HG03342 (cell line): ENCODE measurements at regions not wholly inside any gene's neighbourhood (a gene's known extent, or its start where the extent isn't known, plus 50 kb on each side); places are given as distances from the start of the nearest gene placed in this dataset.

Experiments
- ATAC-seq: cut with Tn5 transposase; IDR thresholded peaks from one replicate; pipeline ENCODE4 v1.9.1; 2021; ENCODE audit warnings: mild to moderate bottlenecking, moderate library complexity; ENCODE audit not compliant: unreplicated experiment

DNA sequence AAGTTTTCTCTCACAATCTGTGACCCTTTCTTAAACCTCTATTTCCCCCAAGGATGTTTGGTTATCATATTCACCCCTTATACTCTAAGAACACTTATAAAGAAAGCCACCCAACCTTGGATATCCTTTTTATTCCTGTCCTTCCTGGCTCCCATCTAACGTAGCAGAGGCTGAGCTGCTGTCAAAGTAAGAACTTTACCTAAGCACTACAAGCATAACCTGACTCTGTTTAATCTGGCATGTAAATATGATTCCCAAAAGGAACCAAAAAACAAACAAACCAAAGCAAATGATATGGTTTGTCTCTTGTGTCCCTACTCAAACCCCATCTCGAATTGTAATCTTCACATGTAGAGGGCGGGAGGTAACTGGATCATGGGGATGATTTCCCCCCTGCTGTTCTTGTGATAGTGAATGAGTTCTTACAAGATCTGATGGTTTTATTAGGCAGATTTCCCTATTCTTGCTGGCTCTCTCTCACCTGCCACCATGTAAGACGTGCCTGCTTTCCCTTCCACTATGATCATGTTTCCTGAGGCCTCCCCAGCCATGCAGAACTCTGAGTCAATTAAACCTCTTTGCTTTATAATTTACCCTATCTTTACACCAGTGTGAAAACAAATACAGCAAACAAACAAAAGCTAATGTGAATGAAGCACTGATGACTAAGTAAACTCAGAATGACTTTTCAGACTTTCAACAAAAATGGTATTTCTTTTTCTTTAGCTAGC is 72.7 kb upstream of the SPOPL start:
- ATAC-seq, result no peak

DNA sequence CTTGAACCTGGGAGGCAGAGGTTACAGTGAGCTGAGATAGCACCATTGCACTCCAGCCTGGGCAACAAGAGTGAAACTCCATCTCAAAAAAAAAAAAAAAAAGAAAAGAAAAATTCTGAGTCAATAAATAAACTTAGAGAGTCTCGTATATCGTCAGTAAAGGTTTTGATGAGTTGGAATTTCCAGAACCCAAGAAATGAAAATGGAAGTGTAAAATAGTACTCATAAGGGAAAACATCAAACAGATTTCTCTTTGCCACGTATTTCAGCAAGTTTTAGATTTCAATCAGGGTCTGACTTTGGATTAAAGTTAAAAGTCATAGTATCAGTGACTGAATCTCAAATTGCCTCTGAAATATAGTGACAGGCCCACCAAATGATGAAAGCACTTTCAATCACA is 71.4 kb upstream of the SPOPL start:
- no peak for ATAC-seq

DNA sequence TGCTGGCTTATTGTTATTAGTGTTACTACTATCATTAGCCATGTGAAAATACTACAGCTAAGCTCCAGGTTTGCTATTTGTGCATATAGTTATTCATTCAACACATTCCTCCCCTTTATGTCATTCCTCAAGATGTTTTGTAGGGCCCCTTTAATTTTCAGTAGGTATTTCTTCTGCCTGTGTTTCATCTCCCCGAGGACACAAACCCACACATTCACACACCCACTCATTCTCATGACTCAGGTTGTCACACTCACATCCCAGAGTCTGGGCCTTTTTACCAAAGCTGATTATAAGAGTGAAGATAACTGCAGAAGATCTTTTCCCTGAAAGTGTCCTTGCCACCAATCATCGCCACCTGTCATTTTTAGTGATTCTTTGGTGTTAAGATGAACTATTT is 68.6 kb upstream of the SPOPL start:
- ATAC-seq, result no peak

DNA sequence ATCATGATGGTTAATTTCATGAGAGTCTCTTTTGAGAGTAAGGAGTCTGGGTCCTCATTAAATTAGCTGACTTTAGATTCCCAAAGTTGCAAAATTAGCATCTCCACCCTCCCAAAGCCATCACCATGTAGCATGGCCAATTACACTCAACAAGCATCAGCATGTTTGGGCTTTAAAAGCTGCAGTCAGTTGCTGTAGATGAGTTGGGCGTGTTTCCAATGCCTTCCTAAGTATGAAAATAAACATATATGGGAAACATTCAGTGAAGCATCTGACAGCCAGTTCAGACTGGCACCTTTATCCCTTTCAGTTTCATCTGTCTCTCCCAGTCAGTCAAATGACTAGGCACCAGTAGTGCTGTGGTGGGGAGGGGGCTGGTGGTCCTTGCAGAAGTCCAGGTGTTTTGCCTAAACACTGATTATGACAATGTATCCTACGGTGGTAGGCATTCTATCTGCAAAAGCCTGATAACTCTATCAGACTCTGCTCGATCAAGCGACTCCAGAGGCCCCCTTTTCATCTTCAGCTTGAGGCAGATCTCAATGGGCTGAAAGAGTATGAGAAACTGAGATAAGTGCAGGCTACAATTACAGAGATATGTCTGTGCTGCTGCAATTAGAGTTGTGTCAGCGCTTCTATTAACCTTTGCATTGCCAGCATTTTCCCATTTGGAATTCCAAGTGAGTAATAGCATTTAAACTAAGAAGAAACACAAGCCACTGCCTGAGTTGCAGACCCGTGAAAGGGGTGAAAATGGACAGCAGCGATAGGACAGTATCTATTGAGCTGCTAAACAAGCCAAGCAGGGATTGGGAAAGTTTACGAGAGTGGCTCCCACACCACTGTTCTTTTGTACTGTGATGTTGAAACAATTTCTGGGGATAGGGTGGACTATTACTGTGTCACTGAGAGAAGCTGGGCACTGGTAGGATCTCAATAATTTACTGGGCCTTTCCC is 67.3 kb upstream of the SPOPL start:
- no peak for ATAC-seq

DNA sequence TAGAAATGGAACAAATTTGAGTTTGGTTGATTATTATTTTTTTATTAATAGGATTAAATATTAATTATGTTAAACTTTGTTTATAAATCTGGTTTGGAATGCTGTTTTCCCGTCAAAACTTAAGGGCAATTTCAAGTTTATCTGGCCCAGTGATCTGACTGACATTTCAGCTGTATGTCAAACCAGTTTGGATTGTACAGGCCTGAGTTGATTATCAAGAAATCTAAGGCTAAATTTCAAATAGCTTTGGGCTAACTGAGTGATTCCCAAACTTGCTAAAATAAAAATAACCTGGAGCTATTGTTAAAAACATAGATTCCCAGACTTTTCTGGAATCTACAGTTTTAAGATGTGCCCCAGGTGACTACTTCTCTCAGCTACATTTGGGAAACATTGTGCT is 65.9 kb upstream of the SPOPL start:
- ATAC-seq, result no peak

DNA sequence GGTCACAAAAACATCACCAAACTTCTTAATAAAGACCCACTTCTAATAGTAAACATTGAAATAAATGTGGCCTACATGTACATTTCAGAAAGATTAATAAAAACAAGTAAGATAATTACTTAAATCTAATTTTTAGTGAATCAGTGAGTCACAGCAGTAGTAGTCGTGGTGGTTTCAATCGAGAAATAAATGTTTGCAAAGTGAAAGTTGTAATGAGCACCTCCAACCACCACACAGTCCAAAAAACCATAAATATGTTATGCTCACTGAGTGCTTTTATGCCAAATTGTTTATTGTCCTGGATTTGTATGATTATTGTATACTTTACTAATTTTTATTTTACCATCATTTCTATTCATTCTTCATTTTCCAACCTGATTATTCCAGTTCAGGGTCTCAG is 61.8 kb upstream of the SPOPL start:
- ATAC-seq, result no peak

DNA sequence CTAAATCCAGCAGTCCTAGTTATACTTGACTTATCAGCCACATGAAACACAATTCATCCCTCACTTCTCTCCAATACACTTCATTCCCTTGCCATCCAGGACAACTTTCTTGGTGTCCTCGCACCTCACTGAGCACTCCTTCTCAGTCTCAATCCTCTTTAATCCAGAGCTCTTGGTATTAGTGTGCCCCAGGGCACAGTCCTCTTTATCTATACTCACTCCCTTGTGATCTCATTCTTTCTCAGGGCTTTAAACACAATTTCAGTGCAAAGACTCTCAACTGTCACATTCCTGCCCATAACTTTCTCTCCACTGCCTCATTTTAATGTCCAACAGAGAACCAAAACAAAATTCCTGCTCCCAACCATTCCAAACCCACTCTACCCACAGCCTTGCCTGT is 60.8 kb upstream of the SPOPL start:
- ATAC-seq, result no peak

DNA sequence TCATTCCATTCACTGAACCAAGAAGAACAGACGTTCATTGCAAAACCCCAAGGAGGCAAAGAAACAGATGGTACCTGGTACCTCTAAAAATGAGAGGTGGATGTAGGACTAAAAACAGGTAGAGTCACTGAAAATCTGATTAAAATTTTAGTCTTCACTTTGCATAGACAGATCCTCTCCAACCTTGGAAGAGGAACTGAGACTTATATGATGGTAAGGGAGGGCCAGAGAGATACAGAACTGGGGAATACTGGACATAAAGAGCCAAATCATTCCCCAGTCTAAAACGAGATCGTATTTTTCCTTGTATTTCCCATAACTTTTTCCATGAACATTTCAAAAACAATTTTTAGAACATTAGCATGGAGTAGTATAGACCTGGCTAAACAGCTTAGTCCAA is 59.7 kb upstream of the SPOPL start:
- no peak for ATAC-seq

DNA sequence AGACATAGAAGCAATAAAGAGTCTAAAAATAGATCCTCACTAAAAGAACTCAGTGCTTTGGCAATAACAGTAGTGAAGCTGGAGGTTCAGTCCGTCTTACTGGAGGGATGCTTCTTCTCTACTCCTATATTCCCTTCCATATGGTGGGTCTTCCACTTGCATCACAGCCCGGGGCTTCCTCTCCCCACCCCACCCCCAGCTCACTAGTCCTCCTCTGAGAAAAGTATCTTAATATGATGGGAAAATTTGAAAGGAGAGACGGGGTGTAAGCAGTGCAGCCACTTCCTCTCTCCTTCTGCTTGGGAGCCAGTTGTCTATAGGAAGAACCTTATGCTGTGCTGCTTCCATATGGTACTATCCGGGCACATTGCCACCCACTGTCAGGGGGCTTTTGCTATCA is 57.2 kb upstream of the SPOPL start:
- no peak for ATAC-seq

DNA sequence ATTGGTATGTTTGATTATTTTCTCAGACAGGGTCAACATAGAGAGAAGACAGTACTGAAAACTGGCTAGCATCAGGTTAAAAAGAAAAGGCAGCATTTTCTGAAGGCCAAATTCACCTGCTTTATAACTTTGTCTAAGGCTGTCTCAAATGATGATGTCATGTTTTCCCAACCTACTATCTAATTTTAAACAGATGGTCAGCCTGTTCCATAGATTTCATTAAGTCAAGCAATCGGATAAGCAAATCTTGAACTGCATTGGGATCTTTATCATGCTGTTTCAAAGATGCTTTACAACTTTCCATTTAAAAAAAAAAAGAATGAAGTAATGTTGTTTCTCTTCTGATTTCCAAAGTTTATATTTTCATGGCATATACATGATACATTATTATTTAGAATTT is 56.3 kb upstream of the SPOPL start:
- ATAC-seq, result no peak

DNA sequence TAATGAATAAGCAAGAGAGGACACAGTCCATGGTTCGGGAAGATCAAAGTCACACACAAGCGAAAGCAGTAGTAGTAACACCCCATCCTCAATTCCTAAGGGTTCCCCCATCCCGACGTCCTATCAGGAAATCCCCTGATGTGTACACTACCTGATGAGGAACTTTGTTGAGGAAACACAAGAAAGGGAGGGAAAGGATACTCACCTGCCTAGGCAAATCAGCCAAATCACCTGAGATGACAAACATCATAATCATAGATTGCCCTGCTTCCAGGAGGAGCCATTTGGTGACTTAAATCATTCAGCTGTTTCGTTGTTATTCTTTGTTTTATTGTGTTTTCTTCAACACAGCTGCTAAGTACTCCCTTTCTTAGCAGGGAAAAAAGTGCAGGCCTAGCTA is 55.5 kb upstream of the SPOPL start:
- ATAC-seq, result no peak

DNA sequence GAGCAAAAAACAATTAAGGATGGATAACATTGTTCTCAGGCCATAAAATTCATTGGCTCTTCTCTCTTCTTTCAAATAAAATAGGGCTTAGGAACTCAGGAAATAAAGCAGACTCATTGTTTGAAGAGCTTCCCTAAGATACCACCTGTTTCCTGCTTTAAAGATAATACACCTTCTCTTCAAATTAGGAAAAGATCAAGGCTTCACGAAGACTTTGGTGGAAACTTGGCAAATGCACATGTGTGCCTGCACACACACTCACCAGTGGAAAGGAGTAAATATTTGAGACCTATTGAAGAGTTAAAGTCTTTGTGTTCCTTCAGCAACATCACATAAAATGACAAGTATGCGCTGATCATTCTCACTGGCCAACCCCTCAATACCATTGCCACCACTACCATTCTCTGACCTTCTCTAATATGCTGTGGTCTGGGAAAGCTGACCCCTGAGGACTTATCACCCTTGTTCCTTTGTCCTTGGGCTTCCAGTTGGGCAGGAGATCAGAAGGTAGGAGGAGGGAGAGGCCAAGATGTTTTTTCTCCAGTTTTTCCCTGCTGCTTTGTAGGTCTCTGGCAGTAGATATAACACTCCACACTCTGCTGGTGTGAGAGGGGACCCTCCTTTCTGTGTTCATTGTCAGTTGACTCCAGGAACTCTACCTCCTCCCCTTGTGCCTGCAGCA is 53.5 kb upstream of the SPOPL start:
- ATAC-seq, result no peak
